Left lung (tissue), 4 donors: ENCODE measurements at regions not wholly inside any gene's neighbourhood (a gene's known extent, or its start where the extent isn't known, plus 50 kb on each side); places are given as distances from the start of the nearest gene placed in this dataset.

Experiments
- ATAC-seq: fragments of 200-7000 bp; cut with Tn5 transposase; one replicate; pipeline ENCODE4 v1.9.1; 2020; ENCODE audit warnings: moderate library complexity
- DNase-seq, 4 donors: peaks; one replicate each; pipeline ENCODE4 v3.0.0-alpha.2; 2013 to 2020
- H3K27ac ChIP-seq, 2 donors: fragments of 200-600 bp; sonication (generic) in 1 of 2; one replicate each; pipeline versions ENCODE4 v1.5.0 to v1.8.0; 2020 to 2021
- H3K27me3 ChIP-seq, 2 donors: fragments of 200-600 bp; sonication (generic) in 1 of 2; one replicate each; pipeline versions ENCODE4 v1.5.0 to v1.8.0; 2020 to 2021
- H3K36me3 ChIP-seq, 2 donors: fragments of 200-600 bp; sonication (generic) in 1 of 2; one replicate each; pipeline versions ENCODE4 v1.5.0 to v1.8.0; 2020 to 2021
- H3K4me1 ChIP-seq, 2 donors: fragments of 200-600 bp; one replicate each; pipeline ENCODE4 v1.8.0; 2021
- H3K4me3 ChIP-seq, 2 donors: fragments of 200-600 bp; sonication (generic) in 1 of 2; one replicate each; pipeline versions ENCODE4 v1.5.0 to v1.8.0; 2020 to 2021; ENCODE audit warnings: mild to moderate bottlenecking in 1 of 2
- H3K9me3 ChIP-seq, 2 donors: fragments of 200-600 bp; sonication (generic) in 1 of 2; one replicate each; pipeline versions ENCODE4 v1.5.0 to v1.8.0; 2020 to 2021
- intact Hi-C, 2 donors: fragments of 100-400 bp; cut with DNase I; formaldehyde crosslinking; loops; one replicate each; pipeline versions ENCODE4 v1.11.2 to v1.14.2; 2022
- TF ChIP-seq, protein P1 (sequence below), 2 donors: fragments of 200-600 bp; sonication (generic) in 1 of 2; IDR thresholded peaks; one replicate each; pipeline versions ENCODE4 v1.5.0 to v1.8.0; 2021; ENCODE audit warnings: antibody characterized with exemption in 2 of 2
- donor health status: DM: no; HTN: yes; CAD: no.
- donor health status: DM: no; HTN: no; CAD: no.

DNA sequence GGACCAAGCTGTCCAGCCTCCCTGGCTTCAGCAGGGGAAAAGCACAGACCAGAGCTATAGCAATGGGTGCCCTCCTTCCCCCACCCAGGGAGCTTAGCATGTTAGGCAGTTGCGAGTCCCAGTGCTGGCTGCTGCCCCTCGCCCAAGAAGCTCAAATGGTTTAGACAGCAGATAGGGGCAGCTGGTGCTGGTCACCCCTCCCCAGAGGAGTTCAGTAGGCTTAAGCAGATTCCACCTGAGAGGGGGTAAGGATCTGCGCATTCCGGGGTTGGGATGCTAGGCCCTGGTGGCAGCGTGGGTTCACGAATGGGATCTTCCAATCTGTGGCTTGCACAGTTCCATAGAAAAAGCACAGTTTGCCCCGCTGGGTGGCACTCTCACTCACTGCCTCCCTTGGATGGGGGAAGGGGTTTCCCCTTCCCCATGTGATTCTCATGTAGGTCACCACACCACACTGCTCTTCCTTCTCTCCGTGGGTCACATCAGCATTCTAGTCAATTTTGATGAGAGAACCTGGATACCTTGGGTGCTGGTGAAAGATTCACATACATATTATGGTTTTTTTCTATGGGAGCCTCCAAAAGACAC, 665.6 kb downstream of the C12orf50 start:
- H3K4me3 ChIP-seq = no peak overlapping the region
- H3K36me3 ChIP-seq = no peaks in the 10 kb centered on the region
- H3K9me3 ChIP-seq = peaks cover 0 to 39% of the 10 kb centered on the region in 2 donors
- no peak overlapping the region for H3K27ac ChIP-seq
- no peaks in the 10 kb centered on the region for H3K4me1 ChIP-seq
- DNase-seq (no peak), ATAC-seq (no peak)
- TF ChIP-seq, protein P1, sequence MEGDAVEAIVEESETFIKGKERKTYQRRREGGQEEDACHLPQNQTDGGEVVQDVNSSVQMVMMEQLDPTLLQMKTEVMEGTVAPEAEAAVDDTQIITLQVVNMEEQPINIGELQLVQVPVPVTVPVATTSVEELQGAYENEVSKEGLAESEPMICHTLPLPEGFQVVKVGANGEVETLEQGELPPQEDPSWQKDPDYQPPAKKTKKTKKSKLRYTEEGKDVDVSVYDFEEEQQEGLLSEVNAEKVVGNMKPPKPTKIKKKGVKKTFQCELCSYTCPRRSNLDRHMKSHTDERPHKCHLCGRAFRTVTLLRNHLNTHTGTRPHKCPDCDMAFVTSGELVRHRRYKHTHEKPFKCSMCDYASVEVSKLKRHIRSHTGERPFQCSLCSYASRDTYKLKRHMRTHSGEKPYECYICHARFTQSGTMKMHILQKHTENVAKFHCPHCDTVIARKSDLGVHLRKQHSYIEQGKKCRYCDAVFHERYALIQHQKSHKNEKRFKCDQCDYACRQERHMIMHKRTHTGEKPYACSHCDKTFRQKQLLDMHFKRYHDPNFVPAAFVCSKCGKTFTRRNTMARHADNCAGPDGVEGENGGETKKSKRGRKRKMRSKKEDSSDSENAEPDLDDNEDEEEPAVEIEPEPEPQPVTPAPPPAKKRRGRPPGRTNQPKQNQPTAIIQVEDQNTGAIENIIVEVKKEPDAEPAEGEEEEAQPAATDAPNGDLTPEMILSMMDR (IDR thresholded peaks at IDR 0.05) = no peak
- no peaks in the 10 kb centered on the region for H3K27me3 ChIP-seq
- intact Hi-C loops = no loop called here

DNA sequence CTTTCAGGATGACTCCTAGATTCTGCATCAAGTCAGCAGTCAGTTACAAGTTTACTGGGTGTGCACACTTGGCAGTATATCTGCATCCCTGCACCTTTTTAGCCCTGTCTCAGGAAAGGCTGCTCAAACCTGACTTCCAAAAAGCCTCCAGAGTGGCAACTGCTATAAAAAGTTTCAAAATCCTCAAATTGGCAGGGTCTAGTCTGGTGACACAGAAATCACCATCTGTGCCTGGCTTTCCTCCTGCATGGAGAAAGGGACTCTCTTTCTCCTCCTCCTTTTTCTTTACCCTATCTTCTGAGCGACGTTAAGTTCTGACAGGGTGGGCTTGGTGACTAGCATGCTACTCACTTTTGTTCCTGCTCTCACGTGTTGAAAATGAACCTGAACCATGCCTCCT, 679.5 kb downstream of the C12orf50 start:
- Histone ChIP-seq H3K9me3 (no peaks in the 10 kb centered on the region), H3K27ac (no peak overlapping the region), H3K27me3 (no peaks in the 10 kb centered on the region), H3K36me3 (no peaks in the 10 kb centered on the region), H3K4me1 (no peaks in the 10 kb centered on the region), H3K4me3 (no peak overlapping the region)
- intact Hi-C loops = no loop called here
- no peak for ATAC-seq
- TF ChIP-seq, protein P1 (IDR thresholded peaks at IDR 0.05) = no peak
- DNase-seq = no peak

DNA sequence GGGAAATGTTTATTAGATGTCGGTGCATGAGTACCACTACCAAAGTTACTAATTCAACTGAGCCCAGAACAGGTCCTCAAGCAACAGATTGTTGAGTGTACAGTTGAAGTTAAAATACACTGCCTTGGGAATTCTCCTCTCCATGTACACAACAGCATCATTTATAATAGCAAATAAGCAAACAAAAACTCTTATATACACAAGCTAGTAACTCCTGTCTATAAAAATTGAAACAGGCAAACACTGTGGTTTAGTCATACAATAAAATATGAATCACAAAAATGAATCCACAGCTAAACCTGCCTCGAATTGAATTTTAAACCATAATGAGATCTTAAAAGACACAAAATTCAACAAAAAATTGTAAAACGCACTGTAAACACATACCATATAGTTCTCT, 681.1 kb downstream of the C12orf50 start:
- Histone ChIP-seq H3K27ac (no peak overlapping the region), H3K36me3 (no peaks in the 10 kb centered on the region), H3K9me3 (no peaks in the 10 kb centered on the region), H3K4me1 (no peaks in the 10 kb centered on the region), H3K27me3 (no peaks in the 10 kb centered on the region), H3K4me3 (no peak overlapping the region)
- DNase-seq (no peak), ATAC-seq (no peak)
- TF ChIP-seq, protein P1 (IDR thresholded peaks at IDR 0.05) = no peak
- intact Hi-C loops = no loop called here

DNA sequence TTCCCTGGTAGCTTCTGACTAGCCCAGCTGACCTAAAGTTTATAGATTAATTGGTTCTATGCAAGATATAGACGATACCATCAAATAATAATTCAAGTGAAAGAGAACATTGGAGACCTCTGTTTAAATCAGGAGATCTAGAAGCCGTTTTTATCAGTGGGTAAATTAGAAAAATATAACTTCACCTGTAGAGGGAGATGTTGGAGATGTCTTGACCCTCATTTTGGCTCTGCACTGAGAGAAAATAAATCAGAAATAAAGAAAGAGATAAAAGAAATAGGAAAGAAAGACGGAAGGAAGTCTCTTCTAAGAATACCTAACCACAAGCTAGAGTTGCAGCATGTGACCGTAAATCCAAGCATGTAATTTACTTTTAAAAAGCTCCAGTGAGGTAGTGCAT, 684.5 kb downstream of the C12orf50 start:
- Histone ChIP-seq H3K27ac (no peak overlapping the region), H3K4me1 (no peaks in the 10 kb centered on the region), H3K9me3 (no peaks in the 10 kb centered on the region), H3K4me3 (no peak overlapping the region), H3K36me3 (no peaks in the 10 kb centered on the region), H3K27me3 (no peaks in the 10 kb centered on the region)
- DNase-seq (no peak), ATAC-seq (no peak)
- intact Hi-C loops = no loop called here
- TF ChIP-seq, protein P1 (IDR thresholded peaks at IDR 0.05) = no peak

DNA sequence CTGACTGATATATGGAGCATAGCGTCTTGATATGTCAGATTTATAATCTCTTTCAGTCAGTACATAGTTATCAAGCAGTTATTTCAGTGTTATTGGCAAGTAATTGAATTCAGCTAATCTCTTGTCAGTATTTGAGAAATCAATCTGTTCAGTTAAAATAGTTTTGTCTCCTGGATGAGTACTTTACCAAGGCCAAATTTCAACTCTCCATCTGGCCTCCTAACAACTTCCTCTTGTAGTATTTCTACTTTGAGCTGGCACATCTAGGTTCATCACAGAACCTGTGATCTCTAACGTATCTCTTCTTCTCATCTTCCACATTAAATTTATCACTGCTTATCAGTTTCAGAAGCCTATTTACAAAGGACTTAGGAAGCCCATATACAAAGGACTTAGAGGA, 690.5 kb downstream of the C12orf50 start:
- no peaks in the 10 kb centered on the region for H3K4me1 ChIP-seq
- no peaks in the 10 kb centered on the region for H3K36me3 ChIP-seq
- no peak for ATAC-seq
- intact Hi-C loops = no loop called here
- H3K4me3 ChIP-seq = no peak overlapping the region
- no peak overlapping the region for H3K27ac ChIP-seq
- TF ChIP-seq, protein P1 (IDR thresholded peaks at IDR 0.05) = no peak
- H3K27me3 ChIP-seq = no peaks in the 10 kb centered on the region
- no peaks in the 10 kb centered on the region for H3K9me3 ChIP-seq
- DNase-seq = no peak
